NCI-H2171 (cell line): ENCODE measurements at regions not wholly inside any gene's neighbourhood (a gene's known extent, or its start where the extent isn't known, plus 50 kb on each side); places are given as distances from the start of the nearest gene placed in this dataset.
A peak's percentile ranks its signal among the peaks of the same experiment; 100 is the strongest.

Source experiments
- DNase-seq: peaks from one replicate; lab custom pipeline; 2025; lab: John Stamatoyannopoulos, UW

DNA sequence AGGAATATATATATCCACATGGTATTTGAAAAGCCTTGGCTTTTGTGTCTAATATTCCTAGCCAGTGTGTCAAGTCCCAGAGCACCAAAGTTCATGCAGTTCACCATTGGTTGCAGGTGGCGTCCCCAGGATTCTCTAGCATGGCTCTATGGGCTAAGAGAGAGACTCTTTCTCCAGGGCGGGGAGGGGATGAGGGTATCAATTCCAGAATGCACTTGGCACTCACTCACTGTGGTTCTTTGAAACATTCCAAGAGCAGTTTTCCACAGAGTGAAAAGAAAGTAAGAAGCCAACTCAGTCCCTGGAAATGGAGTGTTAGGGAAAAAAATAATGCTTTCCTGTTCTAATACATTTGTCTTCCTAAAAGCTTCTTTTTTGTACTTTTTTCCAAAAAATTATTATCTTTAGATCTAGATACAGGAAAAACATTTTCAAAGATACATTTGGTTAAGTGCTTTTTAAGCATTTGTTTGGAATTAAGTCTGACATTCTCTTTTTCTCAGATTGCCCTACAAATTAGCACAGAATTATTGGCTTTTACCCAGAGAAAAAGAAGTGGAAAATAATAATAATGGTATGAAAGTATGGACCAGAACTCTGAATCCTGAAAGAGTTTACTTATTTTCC, 239.9 kb downstream of the PAX3 start:
- no peak for DNase-seq

GRCh38 chr2:222057347-222058073, 241.3 kb downstream of the PAX3 start:
- DNase-seq = no peak

DNA sequence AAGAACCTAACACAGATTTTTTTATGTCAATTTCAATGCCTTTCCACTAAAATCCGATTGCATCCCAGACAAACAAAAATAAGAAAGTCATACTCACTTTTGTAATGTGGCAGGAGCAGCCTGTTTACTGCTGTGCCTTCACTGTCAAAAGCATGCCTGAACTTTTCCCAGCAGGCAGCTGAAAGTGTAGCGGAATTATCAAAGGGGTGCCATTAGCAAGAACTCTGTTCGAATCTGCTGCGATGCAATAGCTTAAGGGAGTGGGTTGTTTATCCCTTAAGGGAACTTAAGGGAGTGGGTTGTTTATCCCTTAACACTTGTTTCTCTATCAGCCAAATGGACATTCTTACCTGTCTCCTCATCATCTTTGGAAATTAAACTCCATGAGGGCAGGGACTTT, 243.5 kb downstream of the PAX3 start:
- DNase-seq = no peak

- DNase-seq = no peak
Observed at GRCh38 chr2:222054813-222055212, 244.0 kb downstream of the PAX3 start.

DNA sequence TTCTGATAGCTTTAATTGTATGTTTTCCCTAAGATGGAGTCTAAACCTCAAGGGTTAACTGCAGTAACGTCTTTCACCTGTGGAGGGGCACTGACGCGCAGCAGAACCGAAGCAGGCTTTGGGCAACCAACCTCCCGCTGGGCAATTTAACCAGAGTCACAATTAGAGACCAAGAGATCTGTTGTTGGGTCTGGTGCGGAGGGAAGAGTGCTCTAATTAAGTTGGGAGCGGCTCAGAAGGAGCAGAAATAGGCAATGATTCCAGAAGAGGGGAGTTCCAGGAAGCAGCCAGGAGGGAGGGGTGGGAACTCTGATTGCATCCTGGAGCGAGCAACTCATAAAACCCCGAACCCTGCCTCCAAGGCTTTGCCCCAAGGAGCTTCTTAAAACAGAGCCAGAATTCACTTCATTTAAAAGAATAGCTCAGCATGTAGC, 245.8 kb downstream of the PAX3 start:
- DNase-seq = peak; percentile 23

DNA sequence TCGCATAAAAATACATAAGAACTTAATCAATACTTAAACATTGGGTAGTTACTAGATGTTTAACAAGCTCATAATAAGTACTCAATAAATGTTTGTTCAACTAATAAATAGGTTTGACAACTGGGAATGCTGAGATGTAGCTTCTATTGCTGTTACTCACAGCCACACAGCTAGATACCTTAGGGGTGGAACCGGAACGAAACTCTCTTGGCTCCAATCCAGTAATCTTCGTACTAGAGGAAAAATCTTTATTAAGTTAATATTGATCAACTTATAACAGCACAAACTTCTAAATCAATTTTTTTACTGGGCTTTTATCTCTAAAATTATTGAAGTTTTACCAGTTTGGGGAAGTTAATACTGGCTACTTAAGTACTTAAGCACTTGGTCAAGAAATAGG, 247.8 kb downstream of the PAX3 start:
- DNase-seq = no peak

- DNase-seq = no peak
Observed at GRCh38 chr2:222049946-222050345, 248.9 kb downstream of the PAX3 start.

GRCh38 chr2:222043897-222044296, 254.9 kb downstream of the PAX3 start:
- DNase-seq = no peak

- DNase-seq = no peak
Observed at GRCh38 chr2:222042666-222043065, 256.1 kb downstream of the PAX3 start.

- DNase-seq = no peak
Observed at GRCh38 chr2:222040333-222040732, 258.5 kb downstream of the PAX3 start.

- no peak for DNase-seq
Observed at GRCh38 chr2:222039821-222040220, 259.0 kb downstream of the PAX3 start.

DNA sequence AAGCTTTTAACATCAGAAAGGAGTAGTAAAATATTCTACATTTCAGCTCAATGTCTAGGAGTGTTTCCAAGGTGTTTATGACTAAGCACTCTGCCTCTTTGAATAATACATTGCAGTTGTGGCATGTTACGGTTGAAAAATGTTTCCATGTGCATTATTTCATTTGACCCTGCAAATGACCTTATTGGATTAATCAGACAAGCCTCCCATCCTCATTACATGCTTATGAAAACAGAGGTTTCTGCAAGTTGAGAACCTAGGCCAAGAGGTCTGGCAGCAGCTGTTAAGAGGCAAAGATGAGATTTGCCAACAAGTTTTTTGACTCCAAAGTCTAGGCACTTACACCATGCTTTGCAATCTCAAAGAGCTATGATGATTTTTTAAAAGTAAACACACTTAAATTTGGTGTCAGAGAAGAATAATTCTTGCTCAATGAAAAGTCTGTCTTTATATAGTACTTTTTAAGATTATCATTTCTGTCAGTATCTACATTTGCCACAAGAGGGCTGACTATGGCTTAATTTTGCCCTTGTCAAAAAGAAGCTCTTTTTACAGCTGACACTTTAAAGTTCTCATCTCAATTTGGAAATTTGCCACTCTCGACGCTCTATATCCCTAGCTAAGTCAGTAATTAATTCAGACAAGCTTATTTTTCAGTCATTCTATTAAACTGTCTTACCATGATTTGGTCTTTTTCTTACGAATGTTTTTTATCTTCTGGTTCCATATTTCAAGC, 260.6 kb downstream of the PAX3 start:
- DNase-seq = no peak

DNA sequence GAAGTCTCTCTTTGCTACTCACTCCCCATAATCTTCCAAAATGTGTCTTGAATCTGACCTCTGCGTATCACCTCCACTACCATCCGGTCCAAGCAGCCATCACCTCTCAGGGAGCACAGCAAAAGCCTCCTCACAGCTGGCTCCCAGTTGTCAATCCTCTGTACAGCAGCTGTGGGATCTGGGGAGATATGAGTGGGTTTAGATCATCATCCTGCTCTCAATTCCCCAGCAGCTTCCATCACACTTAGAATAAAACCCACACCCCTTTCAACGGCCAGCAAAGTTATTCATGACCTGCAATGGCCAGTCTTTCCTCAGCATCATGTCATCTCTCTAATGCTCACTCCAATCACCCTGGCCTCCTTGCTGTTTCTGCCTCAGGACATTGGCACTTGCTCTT, 261.6 kb downstream of the PAX3 start:
- DNase-seq = no peak

DNA sequence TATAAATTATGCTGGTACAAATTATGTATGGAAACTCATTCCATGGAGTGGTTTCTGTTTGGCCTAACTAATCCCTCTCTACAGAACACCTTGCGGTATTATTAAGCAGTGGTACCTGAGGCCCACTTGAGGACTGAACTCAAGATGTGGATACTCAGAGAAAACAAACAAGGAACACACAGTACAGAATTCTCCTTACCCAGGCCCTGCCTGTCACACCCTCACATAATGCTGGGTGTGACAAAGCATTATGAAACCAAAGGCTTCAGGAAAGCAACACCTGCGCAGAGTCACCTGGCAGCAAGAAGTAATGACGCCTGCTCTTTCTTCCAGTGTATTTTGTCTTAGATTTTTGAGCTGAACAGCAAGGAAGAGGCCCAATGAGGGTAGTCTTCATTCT, 264.7 kb downstream of the PAX3 start:
- DNase-seq = no peak

DNA sequence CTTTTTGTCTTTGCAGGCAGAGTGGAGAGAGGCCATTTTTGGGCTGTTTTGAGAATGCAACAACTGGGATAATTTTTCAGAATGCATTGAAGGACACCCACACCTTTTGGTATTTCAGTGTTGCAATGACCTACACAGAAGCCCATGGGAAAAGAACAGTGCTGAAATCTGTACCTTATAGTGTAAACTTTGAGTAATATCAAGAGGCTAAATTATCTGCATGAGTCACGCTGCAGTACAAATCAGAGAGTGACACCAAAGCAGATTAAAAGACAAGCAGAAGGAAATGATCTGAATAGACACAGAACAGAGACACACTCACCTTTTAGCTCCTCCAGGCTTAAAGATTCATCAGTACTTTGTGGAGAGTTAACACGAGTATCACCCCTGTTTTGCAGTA, 265.3 kb downstream of the PAX3 start:
- no peak for DNase-seq

GRCh38 chr2:222025881-222026271, 272.9 kb downstream of the PAX3 start:
- DNase-seq = no peak

DNA sequence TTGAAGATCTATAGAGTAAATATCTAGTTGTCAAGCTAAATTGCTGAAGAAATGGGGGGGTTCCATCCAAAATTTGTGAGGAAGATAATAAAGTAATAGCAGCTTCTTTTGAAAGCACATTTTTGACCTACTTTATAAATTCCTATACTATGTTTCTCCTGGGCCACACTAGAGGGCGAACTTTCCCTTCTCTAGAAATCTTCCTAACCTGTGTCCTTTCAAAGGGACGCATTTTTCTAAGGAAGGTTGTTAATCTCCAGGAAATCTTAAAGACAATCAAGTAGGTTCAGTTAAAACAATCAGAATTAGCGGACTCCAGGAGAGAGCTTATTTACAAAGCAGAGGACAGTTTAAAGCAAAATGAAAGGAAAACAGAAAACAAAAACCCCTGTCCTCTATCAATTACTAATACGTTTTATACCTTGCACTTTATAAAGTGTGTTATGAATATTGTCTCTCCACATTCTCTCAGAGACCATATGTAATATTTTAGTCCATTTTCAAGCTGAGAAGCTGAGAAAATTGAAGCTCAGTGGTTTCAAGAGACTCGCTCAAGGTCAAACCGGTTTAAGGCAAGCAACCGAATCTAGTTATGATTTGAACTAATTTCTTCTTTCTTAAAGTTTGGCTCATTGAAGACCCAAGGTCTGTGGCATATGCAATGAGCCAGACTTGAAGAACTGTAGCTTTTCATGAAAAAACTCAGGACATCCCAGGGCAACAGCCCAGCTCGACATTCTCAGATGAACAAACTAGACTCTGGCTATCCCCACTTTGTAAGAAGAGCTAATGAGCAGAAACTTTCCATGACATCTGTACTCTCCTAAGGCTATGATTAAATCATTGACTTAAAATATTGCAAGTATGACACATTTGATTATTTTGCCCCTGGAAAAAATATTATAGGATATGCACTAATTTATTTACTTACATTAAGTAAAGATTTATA, 273.6 kb downstream of the PAX3 start:
- peak; percentile 35 for DNase-seq

DNA sequence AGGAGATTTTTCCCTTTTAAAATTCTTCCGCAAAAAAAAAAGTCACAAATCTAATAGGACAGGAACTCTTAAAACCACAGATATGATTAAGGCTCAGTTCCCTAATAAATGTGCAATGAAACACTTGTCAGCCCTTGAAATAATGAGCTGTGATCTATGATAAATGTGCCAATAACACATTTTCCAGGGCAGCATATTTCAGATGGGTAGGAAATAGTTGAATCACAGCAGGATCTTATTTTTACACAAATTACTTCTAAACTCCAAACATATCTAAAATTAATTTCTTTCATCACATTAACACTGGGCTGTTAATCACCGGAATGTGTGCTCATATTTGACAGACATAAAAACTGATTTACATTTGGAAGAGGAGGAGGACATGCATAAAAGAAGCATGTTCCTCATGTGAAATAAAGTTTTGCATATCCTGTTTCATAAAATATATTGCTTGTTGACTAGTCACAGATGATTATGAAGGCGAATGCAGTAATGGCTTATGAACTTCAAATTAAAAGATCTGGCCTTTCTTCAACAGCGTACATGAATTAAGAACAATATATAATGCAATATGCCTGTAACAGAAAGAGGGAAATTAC, 281.4 kb downstream of the PAX3 start:
- DNase-seq = no peak

GRCh38 chr2:222013889-222014288, 284.9 kb downstream of the PAX3 start:
- no peak for DNase-seq

DNA sequence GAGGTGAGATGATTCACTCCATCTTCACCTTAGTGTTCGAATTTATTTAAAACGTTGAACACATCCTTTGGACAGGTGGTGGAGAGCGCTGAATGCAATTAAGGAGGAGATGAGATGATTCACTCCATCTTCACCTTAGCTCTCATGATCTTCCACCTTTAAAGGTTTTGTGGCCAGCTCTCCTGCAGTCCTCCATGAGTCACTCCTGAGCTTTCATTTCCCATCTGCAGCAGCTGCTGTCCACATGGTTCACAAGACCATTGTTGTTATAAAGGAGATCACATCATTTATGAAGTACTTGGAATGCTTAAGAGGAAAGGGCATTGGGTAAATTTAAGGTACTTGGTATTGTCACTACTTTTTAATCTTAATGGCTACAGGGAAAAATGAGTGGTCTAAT, 298.5 kb downstream of the PAX3 start:
- DNase-seq = no peak

DNA sequence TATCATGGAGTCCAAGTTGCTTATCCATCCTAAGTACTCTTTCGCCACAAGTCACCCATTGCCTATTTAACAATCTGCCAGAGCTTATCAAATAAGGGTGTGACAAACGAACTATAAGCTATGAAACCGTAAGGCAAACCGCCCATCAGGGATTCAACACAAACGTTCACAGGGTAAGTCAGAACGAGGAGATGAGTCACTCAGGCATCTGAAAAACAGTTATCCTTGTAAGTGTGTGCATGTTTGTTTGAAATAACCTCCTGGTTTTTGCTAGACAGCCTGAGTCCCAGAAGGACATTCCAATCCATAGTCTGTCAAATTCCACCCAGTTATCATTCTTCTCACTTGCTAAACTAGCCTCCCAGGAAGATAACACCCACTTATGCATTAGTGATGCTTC, 299.1 kb downstream of the PAX3 start:
- DNase-seq = no peak

DNA sequence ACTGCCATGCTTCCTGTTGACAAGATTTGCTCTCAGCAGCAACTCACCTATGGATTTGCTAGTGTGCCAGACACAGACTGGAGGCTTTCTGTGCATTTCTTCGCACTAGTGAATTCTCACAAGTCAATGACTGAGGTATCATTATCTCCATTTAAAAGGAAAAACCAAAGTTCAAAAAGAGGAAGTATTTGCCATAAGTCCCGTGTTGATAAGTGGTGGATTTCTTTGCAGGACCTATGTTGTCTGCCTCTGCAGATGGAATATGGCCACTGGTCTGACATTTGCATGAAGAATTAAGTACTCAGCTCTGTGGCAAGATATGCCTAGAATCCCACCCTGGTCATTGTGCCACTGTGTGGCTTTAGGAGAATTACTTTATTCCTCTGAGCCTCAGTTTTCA, 299.6 kb downstream of the PAX3 start:
- DNase-seq = no peak
